T-helper 17 cell (primary cell): ENCODE measurements at regions not wholly inside any gene's neighbourhood (a gene's known extent, or its start where the extent isn't known, plus 50 kb on each side); places are given as distances from the start of the nearest gene placed in this dataset.

Source experiments
- ATAC-seq: fragments of 150-1000 bp; cut with Tn5 transposase; 2 replicates; pipeline ENCODE4 v1.10.0; 2021; ENCODE audit warnings: mild to moderate bottlenecking, moderate library complexity
- DNase-seq, 3 donors: peaks; one replicate each; pipeline versions ENCODE4 v3.0.0 to v3.0.0-alpha.2; 2020 to 2021
- H3K9me3 ChIP-seq: one replicate; pipeline ENCODE4 v1.7.0; 2013; ENCODE audit warnings: low read length, mild to moderate bottlenecking; ENCODE audit not compliant: control insufficient read depth, poor library complexity, severe bottlenecking
- H3K27ac Mint-ChIP-seq: one replicate; pipeline ENCODE4 v1.8.0; 2022; ENCODE audit warnings: mild to moderate bottlenecking, moderate library complexity, mixed read lengths
- H3K27me3 Mint-ChIP-seq: one replicate; pipeline ENCODE4 v1.8.0; 2022; ENCODE audit warnings: mixed read lengths
- H3K36me3 Mint-ChIP-seq: one replicate; pipeline ENCODE4 v1.8.0; 2022; ENCODE audit warnings: low read depth, mixed read lengths
- H3K4me1 Mint-ChIP-seq: one replicate; pipeline ENCODE4 v1.8.0; 2022; ENCODE audit warnings: mild to moderate bottlenecking, mixed read lengths
- H3K4me3 Mint-ChIP-seq: one replicate; pipeline ENCODE4 v1.8.0; 2022; ENCODE audit warnings: mild to moderate bottlenecking, moderate library complexity, mixed read lengths

DNA sequence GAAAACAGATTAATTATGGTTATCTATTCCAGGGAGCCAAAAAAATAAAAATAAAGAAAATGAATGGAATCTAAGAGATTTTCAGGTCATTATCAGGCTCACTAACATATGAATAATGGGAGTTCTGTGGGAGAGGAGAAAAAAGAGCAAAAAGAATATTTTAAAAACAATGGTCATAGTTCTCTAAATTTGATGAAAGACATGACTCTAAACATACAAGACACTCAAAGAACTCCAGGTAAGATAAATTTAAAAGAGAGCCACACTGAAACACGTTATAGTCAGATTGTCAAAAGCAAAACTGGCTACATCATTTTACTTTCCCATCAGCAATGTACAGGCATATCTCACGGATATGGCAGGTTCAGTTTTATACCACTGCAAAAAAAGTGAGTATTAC is 520.0 kb downstream of the ANKRD50 start:
- no peak overlapping the region for H3K27ac Mint-ChIP-seq

GRCh38 chr4:124199185-124199584 is 513.3 kb downstream of the ANKRD50 start:
- no peaks in the 10 kb centered on the region for H3K9me3 ChIP-seq
- DNase-seq, result no peak
- Mint-ChIP-seq H3K4me3 (no peak overlapping the region), H3K4me1 (no peaks in the 10 kb centered on the region), H3K36me3 (no peaks in the 10 kb centered on the region), H3K27me3 (no peaks in the 10 kb centered on the region), H3K27ac (no peak overlapping the region)
- no peak for ATAC-seq

More for the DNA sequence above, 520.0 kb downstream of the ANKRD50 start:
- H3K4me1 Mint-ChIP-seq, result no peaks in the 10 kb centered on the region
- no peak overlapping the region for H3K4me3 Mint-ChIP-seq
- no peak for DNase-seq
- ATAC-seq, result no peak
- H3K9me3 ChIP-seq, result no peaks in the 10 kb centered on the region
- no peaks in the 10 kb centered on the region for H3K36me3 Mint-ChIP-seq
- H3K27me3 Mint-ChIP-seq, result no peaks in the 10 kb centered on the region

- Mint-ChIP-seq H3K27me3 (no peaks in the 10 kb centered on the region), H3K4me1 (no peaks in the 10 kb centered on the region), H3K36me3 (no peaks in the 10 kb centered on the region), H3K4me3 (no peak overlapping the region), H3K27ac (no peak overlapping the region)
- H3K9me3 ChIP-seq, result no peaks in the 10 kb centered on the region
- no peak for ATAC-seq
- DNase-seq, result no peak
Measured at GRCh38 chr4:124199755-124200154, 512.8 kb downstream of the ANKRD50 start.

- Mint-ChIP-seq H3K36me3 (no peaks in the 10 kb centered on the region), H3K4me3 (no peak overlapping the region), H3K27ac (no peak overlapping the region), H3K27me3 (no peaks in the 10 kb centered on the region), H3K4me1 (no peaks in the 10 kb centered on the region)
- H3K9me3 ChIP-seq, result no peaks in the 10 kb centered on the region
- ATAC-seq (no peak), DNase-seq (no peak)
Measured at GRCh38 chr4:124201636-124202035, 510.9 kb downstream of the ANKRD50 start.

DNA sequence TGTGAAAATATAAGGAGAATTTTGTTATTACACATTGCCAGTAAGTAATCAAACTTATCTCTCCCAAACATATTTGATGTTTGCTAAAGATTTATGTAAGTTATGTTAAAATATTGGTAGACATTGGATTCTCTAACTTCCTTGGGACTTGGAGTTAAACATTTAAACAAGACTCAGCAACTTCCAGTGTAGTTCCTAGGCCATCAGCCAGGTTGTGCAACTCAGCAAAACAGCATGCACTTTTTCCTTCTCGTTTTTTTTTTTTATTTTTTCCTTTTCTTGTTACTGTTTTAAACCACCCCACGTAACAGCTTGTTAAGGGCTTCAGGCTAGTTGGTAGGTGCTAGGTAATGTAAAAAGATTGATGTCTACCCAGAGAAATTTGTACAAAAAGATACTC is 510.4 kb downstream of the ANKRD50 start:
- no peak overlapping the region for H3K27ac Mint-ChIP-seq
- H3K4me3 Mint-ChIP-seq, result no peak overlapping the region
- H3K36me3 Mint-ChIP-seq, result no peaks in the 10 kb centered on the region
- H3K27me3 Mint-ChIP-seq, result no peaks in the 10 kb centered on the region
- no peaks in the 10 kb centered on the region for H3K9me3 ChIP-seq
- DNase-seq (no peak), ATAC-seq (no peak)
- H3K4me1 Mint-ChIP-seq, result no peaks in the 10 kb centered on the region

DNA sequence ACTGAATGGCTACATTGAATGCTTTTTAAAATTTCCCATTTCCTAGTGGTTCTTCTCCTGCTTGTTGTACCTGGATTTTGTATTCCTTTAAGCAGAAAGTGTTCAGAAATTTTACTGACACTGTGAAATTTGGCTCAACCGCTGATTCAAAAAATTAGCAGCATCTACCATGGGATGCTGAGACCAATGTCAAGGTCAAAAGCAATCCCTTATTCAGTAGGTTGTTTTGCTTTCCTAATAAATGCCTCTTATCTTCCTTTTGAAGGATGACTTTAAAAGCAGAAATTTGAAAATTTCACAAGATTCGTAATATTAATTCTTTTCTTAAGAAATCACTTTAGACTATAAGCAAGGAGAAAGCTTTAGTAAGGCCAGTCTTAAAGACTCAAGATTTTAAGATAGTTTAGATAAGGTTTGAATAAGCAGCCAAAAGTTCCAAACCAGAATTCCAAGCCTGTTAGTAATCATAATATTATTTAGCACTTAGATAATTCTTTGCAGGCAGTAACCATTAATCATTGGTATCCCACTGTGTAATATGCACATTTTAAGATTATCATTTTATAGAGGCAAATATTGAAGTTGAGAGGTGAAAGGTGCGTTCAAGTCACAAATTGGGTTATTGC is 508.8 kb downstream of the ANKRD50 start:
- H3K9me3 ChIP-seq, result no peaks in the 10 kb centered on the region
- H3K36me3 Mint-ChIP-seq, result no peaks in the 10 kb centered on the region
- no peaks in the 10 kb centered on the region for H3K27me3 Mint-ChIP-seq
- H3K27ac Mint-ChIP-seq, result no peak overlapping the region
- ATAC-seq (no peak), DNase-seq (no peak)
- H3K4me1 Mint-ChIP-seq, result no peaks in the 10 kb centered on the region
- no peak overlapping the region for H3K4me3 Mint-ChIP-seq

DNA sequence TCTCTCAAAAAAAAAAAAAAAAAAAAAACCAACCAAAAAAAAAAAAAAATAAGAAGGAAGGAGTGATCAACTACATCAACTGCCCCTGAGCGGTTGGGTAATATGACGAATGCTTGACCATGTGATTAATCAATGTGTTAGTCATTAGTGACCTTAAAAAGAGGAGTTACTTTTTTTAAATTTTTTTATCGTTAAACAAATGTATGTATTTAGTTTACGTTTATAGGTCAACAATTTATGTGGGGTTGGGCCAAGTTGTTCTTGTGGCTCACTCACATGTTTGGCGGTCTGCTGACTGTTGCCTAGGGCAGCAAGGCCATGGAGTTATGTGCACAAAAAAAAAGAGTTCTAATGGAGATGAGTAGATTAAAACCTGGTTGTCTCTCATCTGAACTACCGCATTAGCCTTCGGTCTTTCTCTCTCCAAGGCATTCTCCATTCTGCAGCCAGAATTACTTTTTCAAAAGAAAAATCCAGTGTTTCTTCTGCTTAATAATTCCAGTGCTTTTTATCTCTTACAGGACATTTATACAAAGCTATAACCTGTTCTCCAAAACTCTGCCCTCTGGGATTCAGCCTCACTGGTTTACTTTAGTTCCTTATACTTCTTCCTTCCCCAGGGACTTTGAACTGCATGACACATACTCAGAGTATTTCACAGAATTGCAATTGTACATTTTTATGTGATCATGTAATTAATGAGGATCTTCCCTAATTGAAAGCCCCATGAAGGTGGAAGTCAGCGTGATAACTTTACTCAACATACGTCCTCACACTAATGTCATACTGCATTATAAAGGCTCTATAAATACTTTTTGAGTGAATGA is 505.5 kb downstream of the ANKRD50 start:
- no peaks in the 10 kb centered on the region for H3K36me3 Mint-ChIP-seq
- no peak overlapping the region for H3K27ac Mint-ChIP-seq
- H3K4me1 Mint-ChIP-seq, result no peaks in the 10 kb centered on the region
- no peaks in the 10 kb centered on the region for H3K27me3 Mint-ChIP-seq
- H3K4me3 Mint-ChIP-seq, result no peak overlapping the region
- no peak for DNase-seq
- no peaks in the 10 kb centered on the region for H3K9me3 ChIP-seq
- ATAC-seq, result no peak

DNA sequence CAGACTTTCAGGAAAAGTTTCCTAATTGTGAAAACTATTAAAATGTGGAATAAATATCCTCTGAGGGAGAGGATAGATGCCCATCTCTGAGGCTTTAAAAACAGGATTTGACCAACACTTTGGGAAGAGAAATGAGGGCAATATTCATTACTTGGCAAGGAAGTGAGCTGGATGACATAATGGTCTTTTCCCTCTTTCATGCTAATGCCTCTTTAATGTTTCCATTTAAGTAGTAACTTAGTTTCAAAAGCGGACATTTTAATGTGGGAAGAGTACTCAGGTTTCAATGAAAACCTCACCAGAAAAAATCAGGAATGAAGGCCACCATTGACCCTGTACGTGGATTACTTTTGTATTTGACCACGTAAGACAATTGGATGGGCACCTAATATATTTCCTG is 503.3 kb downstream of the ANKRD50 start:
- ATAC-seq (no peak), DNase-seq (no peak)
- H3K27ac Mint-ChIP-seq, result no peak overlapping the region
- no peaks in the 10 kb centered on the region for H3K27me3 Mint-ChIP-seq
- H3K4me3 Mint-ChIP-seq, result no peak overlapping the region
- no peaks in the 10 kb centered on the region for H3K36me3 Mint-ChIP-seq
- H3K4me1 Mint-ChIP-seq, result no peaks in the 10 kb centered on the region
- no peaks in the 10 kb centered on the region for H3K9me3 ChIP-seq

DNA sequence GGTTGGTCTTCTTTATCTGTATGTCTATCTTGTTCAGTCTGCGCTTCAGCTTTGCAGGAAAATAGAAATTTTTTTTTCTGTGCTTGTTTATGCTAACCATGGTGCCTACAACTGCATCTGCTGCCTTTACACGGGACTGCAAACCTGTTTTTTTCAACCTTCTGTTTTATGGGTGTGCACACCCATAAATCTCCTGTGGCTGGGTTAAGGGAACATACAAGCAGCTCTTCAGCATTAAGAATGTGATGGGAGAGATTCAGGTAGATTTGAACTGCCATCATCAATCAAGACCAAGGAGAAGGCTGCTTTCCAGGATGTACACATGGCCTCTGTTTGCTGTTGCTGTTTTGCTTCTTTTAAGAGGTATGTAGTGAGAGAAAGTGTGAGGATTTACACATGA is 502.9 kb downstream of the ANKRD50 start:
- Mint-ChIP-seq H3K36me3 (no peaks in the 10 kb centered on the region), H3K4me1 (no peaks in the 10 kb centered on the region), H3K4me3 (no peak overlapping the region), H3K27me3 (no peaks in the 10 kb centered on the region), H3K27ac (no peak overlapping the region)
- DNase-seq (no peak), ATAC-seq (no peak)
- H3K9me3 ChIP-seq, result no peaks in the 10 kb centered on the region

- no peaks in the 10 kb centered on the region for H3K9me3 ChIP-seq
- no peaks in the 10 kb centered on the region for H3K36me3 Mint-ChIP-seq
- H3K27ac Mint-ChIP-seq, result no peak overlapping the region
- no peak overlapping the region for H3K4me3 Mint-ChIP-seq
- DNase-seq (no peak), ATAC-seq (no peak)
- H3K4me1 Mint-ChIP-seq, result no peaks in the 10 kb centered on the region
- no peaks in the 10 kb centered on the region for H3K27me3 Mint-ChIP-seq
Measured at GRCh38 chr4:124210746-124211145, 501.8 kb downstream of the ANKRD50 start.

DNA sequence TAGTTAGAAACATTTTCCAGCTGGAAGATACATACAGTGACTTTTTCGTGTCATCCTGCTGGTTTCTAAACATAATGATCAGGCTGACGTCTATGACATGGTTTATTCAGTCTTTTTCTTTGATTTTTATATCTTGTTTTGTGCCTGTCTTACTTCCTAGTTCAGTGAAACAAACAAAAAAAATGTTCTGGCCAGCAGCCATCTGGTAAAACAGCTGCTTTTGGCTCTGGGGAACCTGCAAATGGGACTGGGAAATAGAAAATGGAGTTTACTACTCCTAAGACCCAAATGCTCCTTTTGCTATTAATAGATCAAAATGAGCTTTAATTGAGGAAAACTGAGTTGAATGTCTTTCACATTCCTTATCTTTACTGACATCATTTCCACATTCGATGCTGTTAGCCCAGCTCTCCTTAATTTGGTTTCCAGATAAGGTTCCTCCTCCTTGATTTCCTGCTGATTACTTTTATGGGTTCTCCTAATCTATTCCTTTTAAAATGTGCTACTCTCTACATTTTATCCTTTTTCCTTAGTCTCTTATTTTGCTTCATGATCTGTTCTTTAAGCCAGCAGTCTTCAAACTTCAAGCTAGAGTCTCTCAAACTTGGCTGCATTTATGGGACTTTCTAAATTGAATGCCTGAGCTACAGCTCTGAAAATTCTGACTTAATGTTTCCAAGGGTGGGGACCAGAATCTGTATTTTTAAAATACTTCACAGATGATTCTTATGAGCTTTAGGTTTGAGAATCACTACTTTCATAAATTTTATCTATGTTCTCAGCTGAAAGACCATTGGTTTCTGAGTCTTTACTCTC is 499.5 kb downstream of the ANKRD50 start:
- Mint-ChIP-seq H3K27ac (no peak overlapping the region), H3K36me3 (no peaks in the 10 kb centered on the region), H3K27me3 (no peaks in the 10 kb centered on the region), H3K4me1 (no peaks in the 10 kb centered on the region), H3K4me3 (no peak overlapping the region)
- H3K9me3 ChIP-seq, result no peaks in the 10 kb centered on the region
- ATAC-seq (no peak), DNase-seq (no peak)

DNA sequence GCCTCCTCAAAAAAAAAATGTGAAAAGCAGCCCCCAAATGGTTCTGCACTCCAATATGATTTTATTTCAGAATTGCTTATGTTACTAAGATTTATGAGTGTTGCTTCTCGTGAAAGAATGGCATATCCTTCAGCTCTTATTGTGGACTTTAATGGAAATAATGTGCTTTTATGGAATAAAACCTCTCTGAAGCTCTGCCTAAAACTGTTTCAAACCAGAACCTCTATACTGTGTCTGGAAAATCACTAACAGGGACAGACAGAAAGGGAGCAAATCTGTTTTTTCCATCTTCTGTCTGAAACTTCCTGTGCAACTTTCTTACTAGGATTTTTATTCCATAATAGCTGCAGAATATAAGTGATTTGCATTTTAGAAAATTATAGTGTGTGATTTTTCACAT is 493.1 kb downstream of the ANKRD50 start:
- Mint-ChIP-seq H3K27ac (no peak overlapping the region), H3K4me3 (no peak overlapping the region), H3K27me3 (no peaks in the 10 kb centered on the region), H3K4me1 (no peaks in the 10 kb centered on the region), H3K36me3 (no peaks in the 10 kb centered on the region)
- DNase-seq (no peak), ATAC-seq (no peak)
- no peaks in the 10 kb centered on the region for H3K9me3 ChIP-seq

DNA sequence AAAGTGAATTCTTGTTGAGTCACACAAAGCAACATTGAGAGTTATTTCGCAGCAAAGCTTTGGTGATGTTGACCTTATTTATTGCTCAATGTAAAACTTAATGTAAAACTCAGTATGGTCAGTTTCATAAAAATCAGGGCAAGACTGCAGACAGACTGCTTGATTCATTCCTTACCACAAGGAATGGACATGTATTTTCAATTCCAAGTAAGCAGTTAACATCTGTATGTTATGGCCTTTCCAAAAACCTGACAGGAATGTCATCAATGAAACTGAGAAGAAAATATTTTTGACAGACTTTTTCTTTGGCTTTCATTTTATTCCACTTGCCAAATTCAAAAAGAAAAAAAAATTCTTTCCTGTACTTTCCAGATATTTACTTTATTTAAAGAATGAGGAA is 488.3 kb downstream of the ANKRD50 start:
- H3K27me3 Mint-ChIP-seq, result no peaks in the 10 kb centered on the region
- DNase-seq (no peak), ATAC-seq (no peak)
- H3K36me3 Mint-ChIP-seq, result peaks cover 2% of the 10 kb centered on the region
- H3K4me3 Mint-ChIP-seq, result no peak overlapping the region
- no peaks in the 10 kb centered on the region for H3K4me1 Mint-ChIP-seq
- H3K9me3 ChIP-seq, result no peaks in the 10 kb centered on the region
- H3K27ac Mint-ChIP-seq, result no peak overlapping the region
